IMR-90 (cell line): ENCODE measurements at regions not wholly inside any gene's neighbourhood (a gene's known extent, or its start where the extent isn't known, plus 50 kb on each side); places are given as distances from the start of the nearest gene placed in this dataset.

ENCODE experiments used
- ATAC-seq: fragments of 200-7000 bp; cut with Tn5 transposase; 2 replicates; pipeline ENCODE4 v1.9.1; 2020; ENCODE audit warnings: low read depth, mild to moderate bottlenecking, moderate library complexity
- BruUV-seq: library from RNA; stranded (reverse); fragments of 400-500 nt; replicated peaks from 2 replicates; lab custom pipeline; 2021; lab: Mats Ljungman, UMichigan
- CTCF ChIA-PET: fragments of 300-600 bp; formaldehyde crosslinking; extraction: SDS; loops from one replicate; lab custom pipeline; 2021; ENCODE audit warnings: antibody characterized with exemption; lab: Yijun Ruan, JAX
- POLR2A ChIA-PET: fragments of 300-600 bp; sonication (Branson Sonifier 250); formaldehyde crosslinking; loops from one replicate; lab custom pipeline; 2022; ENCODE audit warnings: antibody characterized with exemption; ENCODE audit not compliant: unreplicated experiment; lab: Charles Lee
- DNase-seq: peaks from one replicate; pipeline ENCODE4 v3.0.0; 2013
- H2AFZ ChIP-seq: replicated peaks from 2 replicates; pipeline ENCODE3; 2013; ENCODE audit warnings: low read length, mild to moderate bottlenecking; ENCODE audit not compliant: poor library complexity
- H2AK5ac ChIP-seq: 2 replicates; pipeline ENCODE4 v1.6.1; 2013; ENCODE audit warnings: low read depth, low read length, inconsistent platforms
- H2AK9ac ChIP-seq: replicated peaks from 2 replicates; pipeline ENCODE3; 2013; ENCODE audit warnings: mild to moderate bottlenecking, low read depth, low read length, moderate library complexity; ENCODE audit not compliant: poor library complexity
- H2BK120ac ChIP-seq: 2 replicates; pipeline ENCODE4 v1.6.1; 2013; ENCODE audit warnings: low read depth, low read length, inconsistent platforms
- H2BK15ac ChIP-seq: 3 replicates; pipeline ENCODE4 v1.6.1; 2013; ENCODE audit warnings: low read depth, low read length, inconsistent platforms
- H2BK20ac ChIP-seq: 2 replicates; pipeline ENCODE4 v1.6.1; 2013; ENCODE audit warnings: low read depth, mild to moderate bottlenecking, inconsistent platforms, low read length, moderate library complexity
- H2BK5ac ChIP-seq: 2 replicates; pipeline ENCODE4 v1.6.1; 2013; ENCODE audit warnings: mild to moderate bottlenecking, low read depth, low read length, inconsistent platforms; ENCODE audit not compliant: poor library complexity, severe bottlenecking
- H3K14ac ChIP-seq: replicated peaks from 2 replicates; pipeline ENCODE4 v1.6.1; 2013; ENCODE audit warnings: low read depth, low read length, inconsistent platforms
- H3K18ac ChIP-seq: 2 replicates; pipeline ENCODE4 v1.6.1; 2013; ENCODE audit warnings: low read depth, low read length, control low read depth
- H3K23ac ChIP-seq: 2 replicates; pipeline ENCODE4 v1.6.1; 2013; ENCODE audit warnings: low read depth, low read length, inconsistent platforms
- H3K27ac ChIP-seq: 2 replicates; pipeline ENCODE4 v1.5.1; 2013; ENCODE audit warnings: mild to moderate bottlenecking, control low read depth, low read length; ENCODE audit not compliant: insufficient read depth
- H3K27me3 ChIP-seq: 2 replicates; pipeline ENCODE4 v1.6.1; 2013; ENCODE audit warnings: low read length; ENCODE audit not compliant: control insufficient read depth, insufficient read depth
- H3K36me3 ChIP-seq: 2 replicates; pipeline ENCODE4 v1.6.1; 2013; ENCODE audit warnings: low read length, mixed read lengths; ENCODE audit not compliant: control insufficient read depth, insufficient read depth
- H3K4ac ChIP-seq: 2 replicates; pipeline ENCODE4 v1.6.1; 2013; ENCODE audit warnings: low read depth, low read length, inconsistent platforms
- H3K4me1 ChIP-seq: 2 replicates; pipeline ENCODE4 v1.6.1; 2013; ENCODE audit warnings: low read length, mixed read lengths; ENCODE audit not compliant: control insufficient read depth, insufficient read depth
- H3K4me2 ChIP-seq: 2 replicates; pipeline ENCODE4 v1.6.1; 2013; ENCODE audit warnings: low read depth, mild to moderate bottlenecking, control low read depth, low read length, moderate library complexity
- H3K4me3 ChIP-seq: 2 replicates; pipeline ENCODE4 v1.5.1; 2013; ENCODE audit warnings: low read depth, mild to moderate bottlenecking, control low read depth, low read length, moderate library complexity; ENCODE audit not compliant: insufficient read depth
- H3K56ac ChIP-seq: 2 replicates; pipeline ENCODE4 v1.6.1; 2013; ENCODE audit warnings: low read length, inconsistent platforms; ENCODE audit not compliant: insufficient read depth; ENCODE audit errors: extremely low read depth
- H3K79me1 ChIP-seq, 2 experiments: 2 replicates each; pipeline ENCODE4 v1.6.1; 2013; ENCODE audit warnings: low read length in 2 of 2, inconsistent platforms in 1 of 2, low read depth in 1 of 2
- H3K9ac ChIP-seq: 2 replicates; pipeline ENCODE4 v1.6.1; 2013; ENCODE audit warnings: low read depth, low read length, control low read depth
- H3K9me1 ChIP-seq: 2 replicates; pipeline ENCODE4 v1.6.1; 2013; ENCODE audit warnings: low read length, inconsistent platforms; ENCODE audit not compliant: insufficient read depth
- H3K9me3 ChIP-seq: 2 replicates; pipeline ENCODE4 v1.6.1; 2013; ENCODE audit warnings: low read length; ENCODE audit not compliant: control insufficient read depth, insufficient read depth
- H4K20me1 ChIP-seq: 2 replicates; pipeline ENCODE4 v1.6.1; 2013; ENCODE audit warnings: low read length, inconsistent platforms; ENCODE audit not compliant: insufficient read depth
- H4K5ac ChIP-seq: 2 replicates; pipeline ENCODE4 v1.6.1; 2013; ENCODE audit warnings: mild to moderate bottlenecking, low read depth, low read length, control low read depth
- H4K8ac ChIP-seq, 2 experiments: 2 replicates each; pipeline ENCODE4 v1.6.1; 2013; ENCODE audit warnings: low read depth in 2 of 2, low read length in 2 of 2, control low read depth in 1 of 2, inconsistent platforms in 1 of 2
- H4K91ac ChIP-seq: 2 replicates; pipeline ENCODE4 v1.6.1; 2013; ENCODE audit warnings: low read depth, low read length, inconsistent platforms; ENCODE audit not compliant: insufficient read depth
- CEBPB ChIP-seq: IDR thresholded peaks from 2 replicates; pipeline ENCODE4 v1.6.1; 2012; ENCODE audit warnings: low read depth, low read length, improper control_type of control experiment
- FOS ChIP-seq: fragments of 150-350 bp; IDR thresholded peaks from 2 replicates; pipeline ENCODE4 v1.6.1; 2016; ENCODE audit warnings: low read depth, low read length
- SMC3 ChIP-seq: fragments of 150-350 bp; IDR thresholded peaks from 2 replicates; pipeline ENCODE4 v1.6.1; 2016; ENCODE audit warnings: low read depth, mild to moderate bottlenecking, antibody characterized with exemption, low read length, moderate library complexity
- whole genome bisulfite sequencing, 2 experiments: methylation state at CpG; one replicate each; pipeline versions ENCODE4 v1.1.5 to v1.1.7; 2013; ENCODE audit warnings: missing lambda C conversion rate in 2 of 2; ENCODE audit not compliant: insufficient read length in 1 of 2; ENCODE audit errors: extremely low coverage in 2 of 2; 5-methylcytosine and 5-hydroxymethylcytosine counted together
- dilution Hi-C: fragments of 300-500 bp; cut with HindIII; formaldehyde crosslinking; loops from one replicate; pipeline ENCODE4 v1.14.3; 2018; ENCODE audit warnings: low sequenced_read_pairs; ENCODE audit not compliant: unreplicated experiment
- in situ Hi-C: fragments of 300-500 bp; cut with MboI; formaldehyde crosslinking; loops from 3 replicates; pipeline ENCODE4 v1.14.3; 2019; ENCODE audit warnings: low sequenced_read_pairs, inconsistent platforms, mixed read lengths
- intact Hi-C: fragments of 100-400 bp; cut with micrococcal nuclease; formaldehyde crosslinking; loops from 2 replicates; pipeline ENCODE4 v1.10.0; 2022

- H4K8ac ChIP-seq: peak overlapping the region in 1 of 2 experiments; percentile 38; a peak in 1 of 4 replicates
- BruUV-seq: no TSS peak
- ATAC-seq: peak; percentile 89
Observed at GRCh38 chr15:62824111-62825015, 218.2 kb upstream of the TPM1 start.

More at GRCh38 chr15:62824111-62825015, 218.2 kb upstream of the TPM1 start:
- H3K18ac ChIP-seq: peak overlapping the region; percentile 50; the same call in 1 of the 2 replicates
- H2AK5ac ChIP-seq: peak overlapping the region; percentile 85
- peak overlapping the region; percentile 63; the same call in 1 of the 2 replicates for H3K23ac ChIP-seq
- no peak overlapping the region for H3K27ac ChIP-seq
- peak overlapping the region; percentile 67; the same call in 1 of the 2 replicates for H2BK20ac ChIP-seq
- ChIA-PET CTCF (no interaction called here), POLR2A (no interaction called here)
- H3K14ac ChIP-seq: peak overlapping the region; percentile 84
- DNase-seq: peak; percentile 86
- H3K9me3 ChIP-seq: no peaks in the 10 kb centered on the region
- intact Hi-C loops (loop anchor here (5.0 kb wide), 1 partner anchor 58 kb away; no protein-coding TSS in a partner anchor), dilution Hi-C loops (no loop called here), in situ Hi-C loops (no loop called here)
- no peaks in the 10 kb centered on the region for H4K20me1 ChIP-seq
- H3K36me3 ChIP-seq: peaks cover 3% of the 10 kb centered on the region; the same call in 1 of the 2 replicates
- peak overlapping the region; percentile 49; the same call in 1 of the 2 replicates for H4K5ac ChIP-seq
- H2BK120ac ChIP-seq: peak overlapping the region; percentile 45
- peak overlapping the region; percentile 17 for H2AK9ac ChIP-seq
- no peak overlapping the region for H3K4me3 ChIP-seq
- TF ChIP-seq SMC3 (no peak), CEBPB (peak; percentile 63), FOS (peak; percentile 26; the same call in 1 of the 2 replicates)
- no CpG with 5 or more reads among the region's 2 CpGs for WGBS, 2 experiments
- peaks cover 20% of the 10 kb centered on the region for H3K9me1 ChIP-seq
- H3K4me1 ChIP-seq: peaks cover 13% of the 10 kb centered on the region
- peak overlapping the region; percentile 15; the same call in 1 of the 2 replicates for H3K4me2 ChIP-seq
- peak overlapping the region; percentile 14; the same call in 1 of the 2 replicates for H4K91ac ChIP-seq
- H3K79me1 ChIP-seq: peaks cover 0 to 11% of the 10 kb centered on the region in 2 experiments; a peak in 2 of 4 replicates
- H2BK5ac ChIP-seq: peak overlapping the region; percentile 73
- no peak overlapping the region for H3K9ac ChIP-seq
- H2BK15ac ChIP-seq: peak overlapping the region; percentile 81; the same call in 2 of the 3 replicates
- no peak overlapping the region for H2AFZ ChIP-seq
- H3K27me3 ChIP-seq: no peaks in the 10 kb centered on the region
- peak overlapping the region; percentile 82 for H3K4ac ChIP-seq
- peak overlapping the region; percentile 21; the same call in 1 of the 2 replicates for H3K56ac ChIP-seq
